ENCODE measurements at regions not wholly inside any gene's neighbourhood (a gene's known extent, or its start where the extent isn't known, plus 50 kb on each side); places are given as distances from the start of the nearest gene placed in this dataset.

DNA sequence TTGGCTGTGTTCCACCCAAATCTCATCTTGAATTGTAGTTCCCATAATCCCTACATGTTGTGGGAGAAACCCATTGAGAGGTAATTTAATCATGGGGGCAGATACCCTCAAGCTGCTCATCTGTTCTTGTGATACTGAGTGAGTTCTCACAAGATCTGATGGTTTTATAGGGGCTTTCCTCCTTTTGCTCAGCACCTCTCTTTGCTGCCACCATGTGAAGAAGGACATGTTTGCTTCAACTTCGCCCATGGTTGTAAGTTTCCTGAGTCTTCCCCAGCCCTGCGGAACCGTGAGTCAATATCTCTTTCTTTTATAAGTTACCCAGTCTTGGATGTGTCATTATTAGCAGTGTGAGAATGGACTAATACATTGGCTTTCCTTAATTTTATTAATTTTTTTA lies 527.8 kb downstream of the MDFIC start:
- DNase-seq, result peak; percentile 8

DNA sequence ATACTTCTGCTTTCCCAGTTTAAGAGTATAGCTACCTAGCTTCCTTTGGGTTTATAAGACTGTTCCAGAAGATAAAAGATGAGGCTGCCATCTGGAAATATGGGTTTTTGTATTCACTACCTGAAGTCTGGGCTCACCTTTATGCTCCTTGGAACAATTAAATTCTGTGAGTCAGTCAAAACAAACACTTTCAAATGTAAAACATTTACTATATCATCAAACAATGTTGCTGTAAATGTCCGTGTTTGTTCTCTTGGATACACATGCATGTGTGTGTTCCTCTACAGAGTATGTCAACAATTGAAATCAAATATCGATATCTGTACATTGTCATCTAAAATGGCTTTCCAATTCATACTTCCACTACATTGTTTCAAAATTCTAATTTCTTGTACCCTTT lies 525.6 kb downstream of the MDFIC start:
- DNase-seq, result no peak

DNA sequence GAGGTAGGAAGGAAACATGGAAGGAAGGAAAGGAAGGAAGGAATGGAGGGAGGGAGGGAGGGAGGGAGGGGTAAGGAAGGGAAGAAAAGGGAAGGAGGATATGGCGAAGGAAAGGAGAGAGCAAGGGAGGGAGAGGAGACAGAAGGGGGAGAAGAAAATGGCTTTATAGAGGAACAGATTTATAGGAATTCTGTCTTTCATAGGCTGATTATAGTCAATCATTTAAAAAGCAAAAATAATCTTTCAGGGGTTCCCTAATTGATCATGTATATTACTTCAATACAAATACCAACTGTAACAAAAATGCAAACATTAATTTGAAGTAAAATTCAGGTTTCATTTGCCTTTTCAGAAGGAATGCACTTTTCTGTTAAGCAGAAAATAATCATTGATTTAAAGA lies 519.1 kb downstream of the MDFIC start:
- no peak for DNase-seq

DNA sequence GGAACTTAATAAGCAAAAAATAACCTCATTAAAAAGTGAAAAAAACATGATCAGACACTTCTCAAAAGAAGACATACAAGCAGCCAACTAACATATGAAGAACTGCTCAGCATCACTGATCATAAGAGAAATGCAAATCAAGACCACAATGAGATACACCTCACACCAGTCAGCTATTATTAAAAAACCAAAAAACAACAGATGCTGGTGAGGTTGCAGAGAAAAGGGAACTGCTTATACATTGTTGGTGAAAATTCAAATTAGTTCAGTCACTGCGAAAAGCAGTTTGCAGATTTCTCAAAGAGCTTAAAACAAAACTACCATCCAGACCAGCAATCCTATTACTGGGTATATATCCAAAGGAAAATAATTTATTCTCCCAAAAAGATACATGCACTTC lies 513.3 kb downstream of the MDFIC start:
- no peak for DNase-seq

DNA sequence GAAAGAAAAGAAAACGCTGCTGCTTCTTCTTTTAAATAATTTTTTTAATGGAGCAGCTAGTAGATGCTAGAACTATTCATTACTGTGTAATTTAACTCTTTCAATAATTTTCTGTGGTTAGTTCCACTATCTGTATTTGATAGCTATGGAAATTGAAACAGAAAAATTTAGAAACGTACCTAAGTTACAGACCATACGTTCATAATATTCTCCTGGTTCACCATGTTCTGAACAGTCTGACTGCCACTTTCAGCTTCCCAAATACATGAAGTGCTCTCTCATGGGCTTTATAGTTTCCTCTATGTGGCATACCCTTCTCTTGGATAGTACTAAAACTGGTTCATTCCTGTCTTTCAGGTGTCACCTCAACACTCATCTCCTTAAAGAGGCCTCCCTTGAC lies 508.0 kb downstream of the MDFIC start:
- no peak for DNase-seq

DNA sequence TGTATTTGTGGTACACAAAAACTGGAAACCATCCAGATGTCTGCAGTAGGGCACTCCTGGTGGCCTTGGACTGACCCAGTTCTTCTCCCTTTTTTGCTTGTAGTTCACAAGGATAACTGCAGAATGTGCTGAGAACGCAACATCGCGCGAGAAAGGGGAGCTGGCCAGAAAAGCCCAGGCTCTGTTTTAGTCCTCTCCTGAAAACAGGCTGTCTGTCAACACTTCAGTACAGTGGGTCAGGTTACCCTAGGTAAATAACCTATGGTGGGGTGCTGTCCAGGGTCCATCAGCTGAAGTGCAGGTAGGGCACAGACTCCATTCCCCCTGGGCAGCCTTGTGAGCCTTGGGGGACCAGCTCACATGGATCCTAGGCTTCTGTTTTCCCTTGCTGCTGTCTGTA lies 495.8 kb downstream of the MDFIC start:
- no peak for DNase-seq

DNA sequence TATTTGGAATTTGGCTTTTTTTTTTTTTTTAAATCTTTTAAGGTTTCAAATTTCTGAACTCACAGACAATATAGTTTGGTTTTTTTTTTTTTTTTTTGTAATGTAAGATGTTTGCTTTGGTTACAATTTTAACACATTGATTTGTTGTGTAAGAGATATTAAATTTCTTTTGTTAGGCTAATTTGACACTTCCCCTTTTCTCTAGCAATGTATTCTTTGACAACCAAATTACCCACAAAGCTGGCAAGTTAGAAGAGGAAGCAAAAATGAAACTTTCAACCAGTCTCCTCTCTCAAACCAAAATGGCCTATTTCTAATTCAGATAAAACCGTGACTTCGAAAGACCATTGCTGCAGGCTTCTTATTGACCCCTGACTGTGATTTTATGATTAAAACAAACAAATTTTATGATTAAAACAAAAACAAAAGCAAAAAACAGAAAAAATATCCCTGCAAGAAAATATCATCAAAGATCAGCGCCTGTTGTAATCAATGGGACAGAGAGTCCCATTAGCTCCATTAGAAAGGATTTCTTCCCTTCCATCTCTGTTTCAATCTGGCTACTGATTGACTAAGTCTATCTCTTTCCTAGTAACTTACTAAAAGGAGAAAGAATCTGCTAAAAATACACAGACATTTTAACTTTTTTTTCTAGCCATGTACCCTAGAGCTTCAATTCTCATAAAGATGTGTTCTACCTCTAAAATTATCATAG lies 489.2 kb downstream of the MDFIC start:
- no peak for DNase-seq

DNA sequence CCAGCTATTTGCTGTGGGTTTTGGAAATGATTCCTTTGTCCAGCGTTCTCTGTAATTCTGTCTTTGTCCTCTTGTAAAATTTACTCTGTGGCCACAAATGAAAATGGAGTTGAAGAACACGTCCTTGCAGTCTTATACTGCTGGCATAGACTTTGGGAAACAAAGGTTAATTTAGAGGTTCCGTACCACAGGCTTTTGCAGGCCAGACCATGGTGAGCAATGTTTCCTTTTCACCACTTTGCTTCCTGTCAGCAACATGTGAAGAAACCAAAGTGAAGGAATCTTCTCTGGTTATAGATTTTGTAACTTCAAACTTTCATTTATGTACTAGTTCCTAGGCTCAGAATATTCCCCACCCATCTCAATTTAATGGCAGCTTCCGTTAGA lies 488.5 kb downstream of the MDFIC start:
- no peak for DNase-seq

DNA sequence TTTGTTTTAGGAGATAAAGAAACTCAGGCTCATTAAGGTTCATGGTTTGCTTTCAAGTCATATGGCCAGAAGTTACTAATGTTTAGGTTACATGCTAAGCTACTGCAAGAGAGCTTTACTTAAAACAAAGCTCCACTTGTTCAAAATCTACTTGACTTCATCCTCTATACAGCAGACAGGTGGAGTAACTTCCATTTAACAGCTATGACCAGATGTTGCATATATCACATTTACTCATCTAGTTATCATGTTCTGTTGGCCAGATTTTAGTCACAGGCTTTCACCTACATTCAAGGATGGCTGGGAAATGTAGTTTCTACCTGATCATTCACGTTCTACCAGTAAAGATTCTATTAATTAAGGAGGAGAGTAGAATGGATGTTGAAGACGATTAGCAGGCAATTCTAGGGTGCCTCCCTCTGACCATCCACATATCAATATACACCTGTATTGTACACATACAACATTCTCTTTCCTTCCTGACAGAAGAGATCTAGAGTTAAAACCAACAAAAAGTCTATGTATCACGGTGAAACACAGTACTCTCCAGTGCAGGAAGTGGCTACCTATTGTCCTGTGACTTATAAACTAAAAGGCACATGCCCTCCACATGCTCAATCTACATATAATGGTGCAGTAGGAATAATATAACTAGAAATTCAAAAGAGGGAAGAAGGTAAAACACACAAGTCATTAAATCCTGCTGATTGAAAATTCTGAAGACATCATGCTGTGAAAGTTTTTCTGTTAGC lies 488.0 kb downstream of the MDFIC start:
- no peak for DNase-seq

DNA sequence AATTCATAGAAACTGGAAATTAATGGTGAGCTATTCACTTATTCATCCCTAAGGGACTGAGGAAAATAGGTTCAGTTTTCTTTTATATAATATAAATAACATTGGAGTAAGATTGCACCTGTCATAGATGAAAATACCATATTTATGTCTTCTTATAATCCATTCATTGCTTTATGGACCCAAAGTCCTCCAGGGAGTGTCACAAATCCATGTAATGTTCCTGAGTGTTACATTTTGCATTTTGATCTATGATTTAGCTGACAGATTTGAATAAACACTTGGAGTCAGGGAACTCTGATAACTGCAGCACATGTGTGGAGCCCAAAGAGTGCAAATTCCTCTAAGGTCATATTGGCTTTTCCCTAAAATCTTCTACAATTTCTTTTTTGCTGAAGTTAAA lies 484.3 kb downstream of the MDFIC start:
- no peak for DNase-seq

DNA sequence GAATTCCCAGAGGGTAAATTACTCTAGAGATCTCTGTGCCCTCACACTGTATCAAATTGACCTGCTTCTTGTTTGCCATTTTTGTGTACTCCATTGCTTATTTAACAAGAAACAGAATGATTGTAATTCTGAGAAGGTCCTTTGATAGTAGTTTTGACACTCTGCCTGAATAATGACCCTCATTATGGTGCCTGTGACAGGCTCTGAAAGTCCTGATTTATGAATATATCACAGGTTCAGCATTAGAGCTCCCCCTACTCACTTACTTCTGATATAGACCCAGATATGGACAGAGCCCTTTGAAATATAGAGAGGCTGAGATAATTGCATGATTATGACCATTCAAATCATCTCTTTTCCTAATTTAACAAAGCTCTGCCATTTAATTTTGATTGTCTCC lies 465.2 kb downstream of the MDFIC start:
- no peak for DNase-seq

DNA sequence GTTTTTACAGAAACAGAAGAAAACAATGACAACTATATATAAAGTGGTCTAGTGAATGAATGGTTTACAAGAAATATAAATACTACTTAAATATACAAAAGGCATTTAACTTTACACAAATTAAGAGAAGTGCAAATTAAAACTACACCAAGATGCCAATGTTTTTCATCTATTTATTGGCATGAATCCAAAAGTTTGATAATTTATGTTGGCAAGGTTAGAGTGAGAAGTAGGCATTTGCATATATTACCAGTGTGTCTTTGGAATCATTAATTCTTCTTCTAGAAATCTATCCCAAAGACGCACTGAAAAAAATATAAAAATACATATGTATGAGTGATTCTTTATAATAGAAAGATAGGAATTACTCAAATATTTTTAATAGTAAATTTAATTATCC lies 457.4 kb downstream of the MDFIC start:
- DNase-seq, result no peak

DNA sequence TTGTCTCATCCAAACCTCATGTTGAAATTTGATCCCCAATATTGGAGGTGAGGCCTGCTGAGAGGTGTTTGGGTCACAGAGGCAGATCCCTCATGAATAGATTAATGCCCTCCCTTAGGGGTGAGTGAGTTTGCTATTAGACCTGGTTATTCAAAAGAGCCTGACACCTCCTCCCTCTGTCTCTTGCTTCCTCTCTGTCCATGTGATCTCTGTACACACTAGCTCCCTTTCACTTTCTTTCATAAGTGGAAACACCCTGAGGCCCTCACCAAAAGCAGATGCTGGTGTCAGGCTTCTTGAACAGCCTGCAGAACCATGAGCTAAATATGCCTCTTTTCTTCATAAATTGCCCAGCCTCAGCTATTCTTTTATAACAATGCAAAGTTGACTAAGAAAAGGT lies 447.1 kb downstream of the MDFIC start:
- DNase-seq, result no peak

DNA sequence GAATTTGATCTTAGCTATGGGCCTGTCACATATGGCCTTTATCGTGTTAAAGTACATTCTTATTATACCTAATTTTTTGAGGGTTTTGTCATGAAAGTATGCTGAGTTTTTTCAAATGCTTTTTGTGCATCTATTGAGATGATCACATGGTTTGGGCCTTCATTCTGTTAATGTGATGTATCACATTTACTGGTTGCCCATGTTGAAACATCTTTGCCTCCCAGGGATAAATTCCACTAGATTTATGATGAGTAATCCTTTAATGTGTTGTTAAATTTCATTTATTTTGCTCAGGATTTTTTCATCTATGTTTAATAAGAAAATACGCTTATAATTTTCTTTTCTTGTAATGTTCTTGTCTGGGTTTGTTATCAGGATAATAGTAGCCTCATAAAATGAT lies 442.0 kb downstream of the MDFIC start:
- peak; percentile 48 for DNase-seq

DNA sequence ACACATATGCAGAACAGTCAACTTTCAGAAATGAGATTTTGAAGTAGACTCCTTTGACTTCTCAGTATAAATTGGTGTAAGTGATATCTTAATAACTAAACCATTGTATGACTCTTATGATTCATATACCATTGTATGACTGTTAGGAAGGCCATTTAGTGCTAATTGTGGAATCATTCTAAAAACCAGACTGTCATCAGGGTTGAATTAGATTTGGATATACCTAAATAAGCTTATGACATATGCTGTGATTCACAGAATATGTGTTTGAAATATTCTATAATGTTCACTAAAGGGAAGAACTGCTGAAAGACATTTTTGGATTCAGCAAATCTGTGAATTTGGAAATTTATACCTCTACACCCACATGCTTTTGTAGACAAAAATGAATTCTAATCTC lies 438.1 kb downstream of the MDFIC start:
- DNase-seq, result peak; percentile 80

DNA sequence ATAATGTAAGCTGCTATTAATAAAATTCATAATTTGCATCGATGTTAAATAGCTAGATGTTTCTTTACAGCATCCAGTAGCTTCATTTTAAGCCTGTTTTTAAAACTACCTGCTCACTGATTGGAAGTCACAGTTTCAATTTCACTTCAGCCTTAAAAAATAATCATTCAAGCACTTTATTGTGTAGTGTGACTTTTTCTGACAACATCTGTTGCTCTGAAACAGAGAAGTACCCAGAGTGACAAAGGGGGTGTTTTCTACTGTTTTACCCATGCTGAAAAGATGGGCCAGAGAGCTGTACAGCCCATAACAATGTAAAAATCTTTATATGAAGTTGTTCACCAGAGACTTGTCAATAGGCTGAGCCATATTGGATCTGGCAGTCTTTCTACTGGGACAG lies 437.2 kb downstream of the MDFIC start:
- no peak for DNase-seq

DNA sequence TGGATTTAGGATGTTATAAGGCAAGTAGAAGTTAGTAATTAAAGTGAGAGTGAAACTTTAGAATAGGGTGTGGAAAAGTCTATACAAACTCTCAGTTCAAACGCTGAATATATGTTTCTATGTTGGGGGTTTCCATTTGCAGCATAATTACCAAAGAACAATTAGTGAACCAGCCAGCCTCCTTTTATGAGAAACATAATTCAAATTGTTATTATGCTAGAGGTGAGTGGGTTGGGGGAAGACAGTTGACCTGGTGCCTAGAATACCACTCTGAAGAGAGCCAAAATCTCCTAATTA lies 435.8 kb downstream of the MDFIC start:
- no peak for DNase-seq

DNA sequence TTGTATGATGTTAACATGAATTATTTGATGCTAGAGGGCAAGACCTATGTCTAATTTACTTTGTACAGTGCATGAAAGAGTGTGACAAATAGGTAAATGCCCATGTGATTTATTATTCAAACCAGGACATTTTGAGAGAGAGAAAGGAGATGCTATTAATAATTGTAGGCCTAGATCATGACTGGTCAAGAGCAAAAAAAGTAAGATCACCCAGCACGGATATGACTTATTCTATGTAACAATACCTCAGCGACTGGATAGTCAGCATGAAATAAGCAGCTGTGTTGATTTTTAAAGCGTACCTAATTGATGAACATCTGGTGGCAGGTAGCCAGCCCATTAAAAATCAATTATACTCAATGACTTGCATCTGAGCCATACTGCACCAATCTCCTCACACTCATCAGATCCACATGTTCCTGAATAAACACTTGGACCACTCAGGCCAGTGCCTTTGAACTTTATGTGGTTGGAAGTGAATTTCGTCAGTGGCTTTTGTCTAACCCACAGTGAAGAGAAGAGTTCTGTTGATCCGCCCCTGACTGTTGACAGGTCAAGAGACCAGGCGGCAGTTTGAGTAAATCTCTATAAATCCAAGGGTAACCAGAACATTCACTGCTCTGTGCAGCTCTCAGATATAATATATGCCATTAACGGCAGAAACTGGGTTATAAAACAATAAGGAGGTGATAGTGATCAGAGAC lies 435.3 kb downstream of the MDFIC start:
- DNase-seq, result peak; percentile 92

DNA sequence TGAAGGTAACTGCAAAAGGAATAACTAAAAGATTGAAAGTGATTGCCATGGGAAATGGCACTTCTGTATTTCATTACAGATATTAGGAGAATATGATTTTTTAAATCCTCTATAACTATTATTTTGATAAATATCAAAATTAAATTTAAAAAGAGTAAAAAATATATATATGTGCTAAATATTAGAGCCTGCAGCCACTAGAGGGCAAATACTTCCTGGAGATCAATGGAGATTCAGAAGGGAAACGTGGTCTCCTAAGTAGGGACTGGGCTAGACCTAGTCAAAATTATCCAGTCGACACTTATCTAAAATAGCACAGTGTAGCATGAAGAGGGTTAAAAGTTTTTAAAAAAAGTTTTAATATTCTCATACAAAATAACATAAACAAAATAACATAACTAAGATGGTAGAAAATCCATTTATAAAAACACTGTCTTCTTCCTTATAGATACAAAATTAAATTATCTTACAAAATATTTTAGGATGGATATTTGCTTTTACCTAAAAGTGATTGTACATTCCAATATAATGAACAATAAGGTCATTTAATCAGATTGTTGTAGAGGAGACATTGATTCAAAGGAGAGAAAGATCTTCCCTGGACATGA lies 434.3 kb downstream of the MDFIC start:
- DNase-seq, result peak; percentile 17

DNA sequence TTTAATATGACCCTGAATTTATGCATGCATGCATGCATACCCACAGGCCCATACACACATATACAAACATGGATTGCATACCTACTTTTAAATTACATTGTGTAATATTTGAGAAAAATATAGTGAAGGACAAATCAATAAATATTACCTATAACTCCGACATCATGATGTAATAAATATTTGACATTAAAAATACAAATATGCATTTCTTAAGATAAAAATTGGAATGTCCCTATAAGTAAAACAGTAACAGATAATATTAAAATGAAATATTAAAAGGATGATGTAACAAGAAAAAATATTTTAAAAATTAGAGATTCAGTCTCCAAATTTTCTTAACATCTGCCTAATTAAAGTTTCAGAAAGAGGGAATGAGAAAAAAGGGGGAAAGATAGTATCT lies 433.0 kb downstream of the MDFIC start:
- DNase-seq, result no peak

DNA sequence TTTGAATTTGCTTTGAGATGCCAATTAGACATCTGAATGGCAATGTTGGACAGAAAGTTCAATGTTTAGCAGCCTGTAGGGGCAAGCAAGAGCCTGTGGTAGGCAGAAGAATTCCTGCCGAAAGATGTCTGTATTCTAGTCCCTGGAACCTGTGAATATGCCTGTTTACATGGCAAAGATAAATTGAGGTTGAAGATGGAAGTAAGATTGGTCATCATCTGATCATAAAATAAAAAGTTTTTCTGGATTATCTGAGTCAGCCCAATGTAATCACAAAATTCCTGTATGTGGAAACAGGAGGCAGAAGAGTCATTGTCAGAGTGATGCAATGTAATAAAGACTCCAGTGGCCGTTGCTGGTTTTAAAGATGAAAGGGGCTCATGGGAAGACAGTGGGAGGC lies 430.5 kb downstream of the MDFIC start:
- peak; percentile 85 for DNase-seq

DNA sequence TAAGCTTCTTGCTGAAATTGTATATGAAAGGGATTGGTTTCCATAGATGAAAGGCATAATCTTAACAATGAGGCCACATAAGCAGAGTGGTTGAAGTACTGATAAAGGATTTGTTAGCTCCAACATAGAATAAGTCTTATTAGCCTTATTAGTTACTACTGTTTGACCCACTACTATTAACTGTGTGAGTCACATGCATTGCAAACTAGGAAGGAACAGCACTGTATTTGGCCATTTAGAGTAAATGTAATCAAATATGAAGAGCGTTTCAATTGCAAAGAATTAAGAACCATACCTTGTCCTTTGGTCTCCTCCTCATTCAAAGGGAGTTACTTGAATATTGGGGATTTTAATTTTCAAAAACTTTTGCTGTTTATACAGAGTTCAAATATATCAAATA lies 428.9 kb downstream of the MDFIC start:
- no peak for DNase-seq

DNA sequence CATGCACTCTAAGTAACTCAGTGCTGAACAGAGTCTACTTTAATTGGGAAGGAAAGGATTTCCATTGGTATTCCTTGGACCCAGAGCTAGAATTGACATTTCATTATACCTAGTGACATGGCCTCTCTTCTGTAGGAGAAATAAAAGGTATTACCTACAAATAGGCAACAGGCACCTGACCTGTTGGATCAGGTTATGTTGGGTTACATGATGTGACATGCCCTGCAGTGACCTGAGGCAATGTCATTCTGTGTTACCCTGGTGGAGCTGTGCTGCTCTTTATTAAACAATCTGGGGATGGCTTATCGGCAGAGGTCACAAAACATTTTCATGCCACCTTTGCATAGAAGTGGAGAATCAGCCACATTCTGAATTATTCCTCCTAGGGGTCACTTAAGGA lies 427.7 kb downstream of the MDFIC start:
- DNase-seq, result no peak

DNA sequence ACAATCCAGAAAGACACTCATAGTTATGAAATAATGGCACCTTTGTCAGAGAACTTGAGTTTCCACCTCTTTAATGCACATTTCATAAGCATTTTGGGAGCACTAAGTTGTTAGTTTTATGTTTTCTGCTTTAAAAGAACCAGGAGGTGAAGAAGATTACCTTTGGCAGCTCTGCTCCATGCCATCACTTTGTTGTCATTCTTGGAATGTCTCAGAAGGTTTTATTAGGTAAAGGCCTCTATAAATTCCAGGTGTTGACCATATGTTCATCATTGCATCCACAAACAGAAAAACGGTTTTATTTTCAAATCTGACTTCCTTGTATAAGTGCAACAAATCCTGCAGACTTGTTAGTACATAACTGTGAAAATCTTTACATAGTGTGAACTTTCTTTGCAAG lies 424.8 kb downstream of the MDFIC start:
- peak; percentile 13 for DNase-seq
